NCI-H2196 treated with DMSO at 0.1 percent for 48 hours (cell line): ENCODE measurements at regions not wholly inside any gene's neighbourhood (a gene's known extent, or its start where the extent isn't known, plus 50 kb on each side); places are given as distances from the start of the nearest gene placed in this dataset.
"Not testable (repeated sequence)": the region's sequence is repeated elsewhere in the genome, so short reads cannot be mapped to it uniquely, and the experiment has no call there.

Experiments used
- DNase-seq: peaks from one replicate; lab custom pipeline; 2025; ENCODE audit not compliant: unreplicated experiment; lab: John Stamatoyannopoulos, UW

GRCh38 chr12:97968641-97969197, 506.1 kb downstream of the RMST start:
- no peak for DNase-seq

DNA sequence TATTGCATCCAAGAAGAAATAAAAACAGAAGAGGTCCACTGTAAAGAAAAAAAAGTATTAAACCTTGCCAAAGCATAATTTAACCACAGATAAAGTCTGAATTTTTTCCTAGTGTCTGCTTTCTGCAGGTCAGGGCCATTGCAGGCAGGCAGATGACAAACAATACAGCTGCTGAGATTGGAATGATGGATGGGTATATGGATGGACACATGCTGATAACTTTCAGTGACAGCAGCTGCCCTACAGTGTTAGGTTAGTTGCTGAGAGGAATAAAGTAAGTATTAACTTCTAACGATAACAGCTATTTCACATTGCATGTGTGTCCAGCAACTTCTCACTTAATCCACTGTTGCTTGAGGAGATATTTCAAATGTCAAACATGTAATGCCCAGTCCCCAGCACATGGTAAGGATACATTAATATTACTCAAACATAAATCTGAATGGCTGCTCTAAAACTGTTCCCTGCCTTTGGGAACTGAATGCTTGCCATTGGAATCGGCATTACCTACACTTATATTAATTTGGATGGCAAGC, 515.3 kb downstream of the RMST start:
- DNase-seq, result no peak

GRCh38 chr12:97982684-97983083, 520.1 kb downstream of the RMST start:
- DNase-seq, result no peak

DNA sequence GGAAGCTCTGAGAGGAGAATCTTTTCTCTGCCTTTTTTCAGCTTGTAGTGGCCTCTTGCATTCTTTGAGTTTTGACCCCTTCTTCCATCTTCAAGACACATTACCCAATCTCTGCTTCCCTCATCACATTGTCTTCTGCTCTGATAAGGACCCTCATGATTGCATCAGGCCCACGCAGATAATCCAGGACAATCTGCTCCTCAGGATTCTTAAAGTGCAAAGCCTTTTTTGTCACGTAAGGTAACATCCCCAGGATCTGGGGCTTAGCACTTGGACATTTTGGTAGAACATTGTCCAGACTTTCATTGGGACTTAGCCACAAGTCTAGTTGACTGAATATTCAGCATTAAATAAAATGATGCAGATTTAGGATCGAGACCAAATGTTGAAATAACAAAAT, 521.2 kb downstream of the RMST start:
- DNase-seq, result no peak

DNA sequence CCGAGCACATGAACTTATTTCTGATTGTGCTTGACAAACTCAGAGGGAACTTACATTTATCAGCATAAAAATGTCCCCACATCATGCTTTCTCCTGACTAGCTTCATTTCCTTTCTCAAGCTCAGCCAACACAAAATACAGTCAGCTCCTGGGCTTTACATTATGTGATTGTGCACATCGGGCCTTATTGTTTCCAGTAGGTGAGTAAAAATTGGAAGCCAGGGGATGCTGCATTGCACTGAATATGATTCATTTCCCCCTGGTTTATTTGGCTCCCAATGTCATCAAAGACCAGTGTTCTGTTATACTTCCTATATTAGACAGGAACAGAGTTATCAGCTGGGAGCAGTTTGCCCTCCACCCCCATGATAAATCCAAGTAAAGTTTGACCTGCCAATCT, 521.8 kb downstream of the RMST start:
- DNase-seq, result no peak

DNA sequence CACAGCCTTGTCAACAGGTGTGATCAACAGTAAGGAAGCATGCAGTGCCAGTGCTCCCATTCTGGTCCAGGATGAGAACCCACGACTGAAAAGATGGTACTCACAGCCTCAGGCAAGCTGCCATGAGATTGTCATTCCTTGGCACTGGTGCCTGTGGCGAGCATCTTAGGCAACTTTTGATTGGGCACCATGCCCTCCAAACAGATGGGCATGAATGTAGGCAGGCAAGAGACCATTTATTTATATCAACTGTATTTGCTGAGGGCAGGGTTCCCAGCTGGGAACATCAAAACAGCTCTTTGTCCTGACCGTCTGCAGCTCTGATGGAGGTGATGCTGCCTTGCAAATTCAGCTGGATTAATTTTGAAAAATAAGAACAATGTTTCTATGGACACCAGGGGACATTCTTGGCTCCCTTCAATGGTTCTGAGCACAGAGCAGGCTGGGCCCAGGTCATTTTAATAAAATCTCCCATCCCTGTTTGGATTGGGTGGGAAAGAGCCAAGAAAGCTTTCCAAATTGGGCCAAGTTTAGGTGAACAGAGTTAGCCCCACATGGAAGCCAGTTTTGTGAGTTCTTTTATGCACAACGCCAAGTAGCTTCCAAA, 522.5 kb downstream of the RMST start:
- DNase-seq, result no peak

DNA sequence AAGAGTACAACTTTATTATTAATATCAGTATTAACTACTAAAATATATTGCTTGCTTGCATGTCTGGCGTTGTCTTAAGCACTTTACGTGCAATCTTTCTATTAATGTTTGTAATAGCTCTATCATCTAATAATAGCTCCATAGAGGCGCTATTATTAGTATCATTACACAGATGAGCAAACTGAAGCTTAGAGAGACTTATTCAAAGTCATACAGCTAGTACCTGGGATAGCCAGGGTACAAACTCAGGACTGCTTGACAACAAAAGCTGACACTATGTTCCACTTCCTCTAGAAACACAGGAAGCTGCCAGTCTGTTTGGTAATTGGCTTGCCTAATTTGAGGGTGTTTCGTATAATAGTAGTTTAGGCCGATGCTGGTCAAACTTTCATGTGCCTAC, 523.2 kb downstream of the RMST start:
- DNase-seq, result no peak

GRCh38 chr12:97988588-97988987, 526.0 kb downstream of the RMST start:
- not testable (repeated sequence) for DNase-seq

DNA sequence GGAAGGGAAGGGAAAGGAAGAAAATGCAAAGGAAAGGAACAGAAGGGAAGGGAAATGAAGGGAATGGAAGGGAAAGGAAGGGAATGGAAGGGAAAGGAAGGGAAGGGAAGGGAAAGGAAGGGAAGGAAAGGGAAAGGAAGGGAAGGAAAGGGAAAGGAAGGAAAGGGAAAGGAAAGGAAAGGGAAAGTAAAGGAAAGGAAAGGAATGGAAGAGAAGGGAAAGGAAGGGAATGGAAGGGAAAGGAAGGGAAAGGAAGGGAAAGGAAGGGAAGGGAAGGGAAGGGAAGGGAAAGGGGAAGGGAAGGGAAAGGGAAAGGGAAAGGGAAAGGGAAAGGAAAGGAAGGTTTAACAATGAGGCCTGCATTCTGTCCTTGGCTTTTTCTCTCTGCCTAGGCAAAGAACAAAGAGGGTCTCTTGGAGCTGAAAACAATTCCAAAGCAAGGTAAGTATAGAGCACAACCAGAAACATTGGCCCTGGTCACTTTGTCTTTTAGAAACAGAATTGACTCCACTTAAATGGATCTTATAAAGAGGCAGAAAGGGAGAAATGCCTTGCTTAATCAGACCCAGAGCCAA, 525.9 kb upstream of the TMPO start:
- DNase-seq, result no peak

DNA sequence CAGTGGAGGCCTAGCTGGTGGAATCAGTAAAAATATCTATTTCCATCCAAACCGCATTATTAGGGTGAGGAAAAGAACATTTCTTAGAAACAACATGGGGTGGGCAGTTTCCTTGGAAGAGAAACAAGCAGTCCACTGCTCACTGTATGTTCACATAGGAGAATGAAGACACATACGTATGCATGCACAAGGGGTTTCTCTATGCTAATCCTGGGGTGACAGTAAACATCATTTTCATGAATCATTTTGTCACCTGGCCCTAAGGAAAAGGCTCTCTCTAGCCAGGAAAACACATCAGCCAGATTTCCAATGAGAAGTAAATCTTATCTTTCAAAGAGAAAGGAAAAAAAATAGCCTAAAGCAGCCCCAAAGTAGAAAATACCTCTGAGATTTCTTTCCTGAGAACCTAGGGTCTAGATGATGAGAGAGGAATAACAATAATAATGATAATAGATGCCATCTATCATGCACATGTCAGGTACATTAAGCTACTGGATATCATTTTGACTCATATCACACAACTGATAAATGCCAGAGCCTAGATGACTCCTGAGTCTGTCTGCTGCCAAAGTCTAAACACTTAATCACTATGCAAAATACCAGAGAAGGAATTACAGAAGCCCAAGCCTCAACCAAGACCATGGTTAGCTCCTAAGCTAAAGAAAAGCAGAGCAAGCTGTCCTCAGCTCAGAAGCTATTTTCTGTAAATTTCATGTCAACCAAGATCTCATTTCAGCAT, 520.5 kb upstream of the TMPO start:
- DNase-seq, result no peak

DNA sequence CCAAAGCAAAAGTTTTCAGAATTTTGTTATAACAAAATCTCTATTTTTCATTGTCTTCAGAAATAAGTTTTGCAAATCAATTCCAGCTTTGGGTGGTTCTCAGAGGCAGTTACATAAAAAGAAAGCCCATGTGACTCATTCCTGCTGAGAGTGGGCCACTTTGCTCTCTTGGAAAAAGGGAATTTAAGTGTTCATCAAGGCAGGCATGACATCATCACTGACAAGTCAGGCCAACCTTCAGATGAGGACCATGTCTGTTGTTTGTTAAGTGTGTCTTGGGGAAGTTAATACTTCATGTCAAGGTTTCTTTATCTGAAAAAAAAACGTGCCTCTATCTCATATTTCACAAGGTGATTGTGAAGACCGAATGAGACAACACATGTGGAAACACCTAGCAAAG, 519.8 kb upstream of the TMPO start:
- DNase-seq, result no peak

GRCh38 chr12:98001430-98001829, 514.0 kb upstream of the TMPO start:
- no peak for DNase-seq

DNA sequence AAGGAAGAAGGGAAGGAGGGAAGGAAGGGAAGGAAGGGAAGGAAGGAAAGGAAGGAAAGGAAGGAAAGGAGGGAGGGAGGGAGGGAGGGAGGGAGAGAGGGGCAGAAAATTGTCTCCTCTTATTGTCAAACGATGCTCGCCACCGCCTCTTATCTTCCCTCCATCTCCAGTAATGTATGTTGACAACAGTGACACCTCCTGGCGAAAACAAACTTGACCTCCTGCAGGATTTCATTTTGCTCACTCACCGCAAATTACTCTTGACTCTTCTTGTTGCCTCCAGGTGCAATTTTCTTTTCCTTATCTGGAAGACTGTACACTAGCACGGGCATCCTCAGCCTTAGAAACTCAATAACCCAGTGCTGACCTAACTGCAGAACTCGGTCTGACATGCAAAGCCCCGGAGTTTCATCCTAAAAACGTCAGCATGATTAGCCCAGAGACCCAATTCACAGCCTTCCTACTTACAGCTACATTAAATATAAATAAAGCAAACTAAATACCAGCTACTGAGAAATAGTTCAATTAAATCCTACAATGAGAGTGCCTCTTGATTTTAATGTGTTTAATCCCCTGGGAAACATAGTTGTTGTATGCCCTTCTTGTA, 512.4 kb upstream of the TMPO start:
- DNase-seq, result peak; percentile 17

GRCh38 chr12:98007963-98008362, 507.4 kb upstream of the TMPO start:
- DNase-seq, result no peak

DNA sequence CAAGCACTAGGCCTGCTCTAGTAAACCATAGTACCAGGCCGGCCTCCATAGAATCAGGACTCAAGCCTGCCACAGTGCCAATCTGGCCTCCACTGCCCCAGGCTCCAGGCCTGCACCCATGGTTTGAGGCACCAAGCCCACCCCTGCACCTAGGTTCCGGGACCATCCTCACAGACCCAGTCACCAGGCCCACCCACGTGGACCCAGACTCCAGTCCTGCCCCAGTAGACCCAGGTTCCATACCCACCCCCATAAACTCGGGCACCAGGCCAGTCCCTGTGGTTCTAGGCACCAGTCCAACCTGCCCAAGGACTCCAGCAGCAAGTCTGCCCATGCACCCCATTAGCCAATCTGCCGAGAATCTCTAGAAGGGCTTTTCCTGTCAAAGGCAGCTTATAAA, 501.8 kb upstream of the TMPO start:
- no peak for DNase-seq

DNA sequence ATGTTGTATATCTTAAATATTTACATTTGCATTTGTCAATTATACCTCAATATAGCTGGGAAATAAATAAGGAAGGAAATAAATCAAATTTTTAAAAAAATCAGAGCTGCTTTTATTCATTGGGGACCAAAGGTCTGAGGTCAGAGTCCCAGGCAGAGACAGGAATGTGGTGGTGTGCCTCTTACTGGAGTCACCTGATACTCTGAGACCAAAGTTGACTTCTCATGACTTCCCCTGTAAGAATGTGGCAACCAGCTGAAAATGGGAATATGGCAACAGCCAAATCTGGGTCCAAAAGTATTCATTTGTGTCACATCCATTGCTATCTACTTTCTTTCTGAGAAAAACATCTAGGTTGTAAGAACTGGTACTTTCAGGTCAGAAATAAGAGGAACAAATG, 496.6 kb upstream of the TMPO start:
- no peak for DNase-seq

DNA sequence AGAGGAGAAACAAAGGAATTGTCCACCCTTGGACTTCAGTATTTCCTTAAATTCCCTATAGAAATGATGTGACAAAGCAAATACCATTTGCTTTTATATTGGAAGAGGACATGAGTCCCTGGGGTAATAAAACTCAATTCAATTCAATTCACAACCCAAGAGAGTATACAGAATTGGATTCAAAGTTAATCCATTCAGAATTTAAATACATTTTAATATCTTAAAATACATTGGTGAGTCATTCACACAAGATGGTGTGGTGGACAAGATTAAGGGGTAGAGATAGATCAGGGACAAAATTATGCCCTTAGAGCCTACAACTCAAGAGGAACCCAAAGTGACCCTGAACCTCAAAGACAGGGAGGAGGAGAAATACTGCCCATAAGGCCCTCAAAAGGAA, 495.0 kb upstream of the TMPO start:
- DNase-seq, result no peak

GRCh38 chr12:98022961-98023360, 492.4 kb upstream of the TMPO start:
- no peak for DNase-seq

DNA sequence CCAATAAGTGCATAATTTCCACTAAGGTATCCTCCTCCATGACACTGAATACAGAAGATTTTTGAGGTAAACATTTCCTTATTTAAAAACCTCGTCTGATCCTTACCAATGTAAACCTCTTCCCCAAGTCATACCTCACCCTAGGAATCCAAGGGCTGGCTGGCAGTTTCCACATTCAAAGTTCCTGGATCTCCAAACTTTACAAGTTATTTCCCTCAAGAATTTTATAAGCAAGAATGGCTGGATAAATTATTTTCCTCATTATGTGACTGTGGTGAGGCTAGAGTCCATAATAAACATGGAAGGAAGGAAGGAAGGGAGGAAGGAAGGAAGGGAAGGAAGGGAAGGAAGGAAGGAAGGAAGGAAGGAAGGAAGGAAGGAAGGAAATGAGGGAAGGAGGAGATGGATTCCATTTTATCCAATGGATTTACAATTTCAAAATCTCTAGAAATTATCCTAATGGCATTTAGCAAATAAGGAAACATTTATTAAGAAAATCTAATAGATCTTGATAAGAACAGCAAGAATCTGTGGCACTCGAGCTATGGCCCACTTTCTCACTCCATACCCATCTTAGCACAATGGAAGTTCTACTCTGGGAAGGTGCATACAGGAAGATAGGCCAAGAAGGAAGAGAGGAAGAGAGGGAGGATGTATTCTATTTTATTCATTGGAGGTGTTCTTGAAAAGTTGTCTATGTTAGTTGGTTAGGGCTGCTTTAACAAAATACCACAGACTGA, 477.8 kb upstream of the TMPO start:
- DNase-seq, result no peak

DNA sequence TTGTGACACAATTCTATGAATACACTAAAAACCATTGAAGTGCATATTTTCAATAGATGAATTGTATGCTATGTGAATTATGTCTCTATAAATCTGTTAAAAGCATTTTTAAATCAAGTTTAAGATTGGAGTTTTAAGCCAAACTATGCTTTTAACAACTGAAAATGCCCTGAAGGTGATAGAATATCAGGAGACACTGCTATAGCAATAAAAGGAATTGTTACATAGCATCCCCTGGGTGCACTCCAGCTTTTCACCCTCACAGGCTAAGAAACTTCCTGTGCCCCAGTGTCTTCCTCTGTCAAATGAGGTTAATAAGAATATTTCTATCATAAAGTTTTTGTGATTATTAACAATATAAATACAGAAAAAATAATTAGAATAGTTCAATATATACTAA, 472.7 kb upstream of the TMPO start:
- DNase-seq, result no peak

- no peak for DNase-seq
These were observed 470.0 kb upstream of the TMPO start for GRCh38 chr12:98045395-98045794.
